Esophagus muscularis mucosa (tissue), 4 donors: ENCODE measurements at regions not wholly inside any gene's neighbourhood (a gene's known extent, or its start where the extent isn't known, plus 50 kb on each side); places are given as distances from the start of the nearest gene placed in this dataset.
"Not testable (repeated sequence)": the region's sequence is repeated elsewhere in the genome, so short reads cannot be mapped to it uniquely, and the experiment has no call there.

ENCODE experiments used
- DNase-seq: peaks from one replicate; pipeline ENCODE4 v3.0.0-alpha.2; 2017; ENCODE audit errors: extremely low spot score
- H3K27ac ChIP-seq, 4 donors: fragments of 200-600 bp; sonication (generic); replicated peaks in 1 of 4; 1 replicate in 3 of 4; 2 replicates in 1 of 4; pipeline ENCODE4 v1.5.1; 2016 to 2019; ENCODE audit warnings: mild to moderate bottlenecking in 1 of 4
- H3K27me3 ChIP-seq, 4 donors: fragments of 200-600 bp; sonication (generic); one replicate each; pipeline versions ENCODE4 v1.5.1 to v1.6.0; 2016 to 2019
- H3K36me3 ChIP-seq, 4 donors: fragments of 200-600 bp; sonication (generic); one replicate each; pipeline ENCODE4 v1.5.1; 2016 to 2019
- H3K4me1 ChIP-seq, 4 donors: fragments of 200-600 bp; sonication (generic); one replicate each; pipeline ENCODE4 v1.5.1; 2016 to 2019
- H3K4me3 ChIP-seq, 4 donors: fragments of 200-600 bp; sonication (generic); 1 replicate in 2 of 4; 2 replicates in 2 of 4; pipeline ENCODE4 v1.5.1; 2016 to 2019; ENCODE audit warnings: mild to moderate bottlenecking in 4 of 4, moderate library complexity in 1 of 4
- H3K9me3 ChIP-seq, 4 donors: fragments of 200-600 bp; sonication (generic); 1 replicate in 3 of 4; 2 replicates in 1 of 4; pipeline ENCODE4 v1.5.1; 2016 to 2019
- EP300 ChIP-seq: sonication (generic); formaldehyde crosslinking; IDR thresholded peaks from one replicate; pipeline ENCODE4 v1.6.1; 2017; ENCODE audit warnings: antibody characterized with exemption
- POLR2A ChIP-seq: fragments of 450-650 bp; IDR thresholded peaks from one replicate; pipeline ENCODE4 v1.6.1; 2017; ENCODE audit warnings: antibody characterized with exemption, moderate library complexity, mild to moderate bottlenecking, low read depth
- POLR2AphosphoS5 ChIP-seq, 2 donors: sonication (generic); formaldehyde crosslinking; IDR thresholded peaks; one replicate each; pipeline ENCODE4 v1.6.1; 2017; ENCODE audit warnings: antibody characterized with exemption in 2 of 2
- WGBS: methylation state at CpG from one replicate; pipeline ENCODE4 v1.1.5; 2018; 5-methylcytosine and 5-hydroxymethylcytosine counted together
- intact Hi-C: fragments of 100-400 bp; cut with DNase I; formaldehyde crosslinking; loops from one replicate; pipeline ENCODE4 v1.15.1; 2023
- TF ChIP-seq, protein P1 (sequence below), 3 experiments: fragments of 200-600 bp in 2 of 3; fragments of 450-650 bp in 1 of 3; sonication (generic) in 2 of 3; IDR thresholded peaks; one replicate each; pipeline ENCODE4 v1.5.1; 2017 to 2019; ENCODE audit warnings: antibody characterized with exemption in 3 of 3, mild to moderate bottlenecking in 2 of 3, moderate library complexity in 1 of 3

DNA sequence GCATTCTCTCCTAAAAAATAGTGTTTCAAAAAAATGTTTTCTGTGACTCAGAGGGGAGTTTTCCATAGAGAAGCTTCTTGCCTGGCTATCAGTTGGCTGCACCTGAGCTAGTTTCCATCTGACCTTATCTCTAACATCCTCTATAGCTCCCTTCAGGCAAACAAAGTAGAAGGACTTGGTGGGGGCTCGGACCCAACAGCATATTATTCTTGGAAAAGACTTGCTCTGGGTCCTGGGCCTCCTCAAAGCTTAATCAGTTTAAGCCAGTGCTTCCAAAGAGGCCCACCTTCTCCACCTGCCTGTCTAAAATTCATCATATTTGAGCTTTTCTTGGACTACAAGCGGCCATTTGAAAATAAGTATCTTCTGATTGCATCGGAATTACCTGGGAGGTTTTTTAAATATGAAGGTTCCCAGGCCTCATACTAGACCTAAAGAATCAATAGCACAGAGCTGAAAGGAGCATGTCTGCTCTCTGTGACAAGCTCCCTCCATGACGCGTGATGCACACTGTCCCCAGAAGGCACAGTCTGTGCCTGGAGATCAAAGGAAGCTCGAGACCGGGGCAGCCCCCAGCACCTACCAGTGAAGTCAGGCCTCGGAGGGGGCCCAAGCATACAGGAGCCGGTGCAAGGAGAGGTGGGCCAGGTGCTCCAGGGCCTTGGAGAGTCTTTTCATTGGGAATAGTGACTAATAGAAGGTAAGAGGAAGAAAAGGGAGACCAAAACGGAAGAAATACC lies 80.6 kb upstream of the HIVEP1 start:
- H3K4me1 ChIP-seq: no peaks in the 10 kb centered on the region
- no peak overlapping the region for H3K4me3 ChIP-seq
- no peak for TF ChIP-seq POLR2A
- no peak for TF ChIP-seq EP300
- TF ChIP-seq, protein P1, sequence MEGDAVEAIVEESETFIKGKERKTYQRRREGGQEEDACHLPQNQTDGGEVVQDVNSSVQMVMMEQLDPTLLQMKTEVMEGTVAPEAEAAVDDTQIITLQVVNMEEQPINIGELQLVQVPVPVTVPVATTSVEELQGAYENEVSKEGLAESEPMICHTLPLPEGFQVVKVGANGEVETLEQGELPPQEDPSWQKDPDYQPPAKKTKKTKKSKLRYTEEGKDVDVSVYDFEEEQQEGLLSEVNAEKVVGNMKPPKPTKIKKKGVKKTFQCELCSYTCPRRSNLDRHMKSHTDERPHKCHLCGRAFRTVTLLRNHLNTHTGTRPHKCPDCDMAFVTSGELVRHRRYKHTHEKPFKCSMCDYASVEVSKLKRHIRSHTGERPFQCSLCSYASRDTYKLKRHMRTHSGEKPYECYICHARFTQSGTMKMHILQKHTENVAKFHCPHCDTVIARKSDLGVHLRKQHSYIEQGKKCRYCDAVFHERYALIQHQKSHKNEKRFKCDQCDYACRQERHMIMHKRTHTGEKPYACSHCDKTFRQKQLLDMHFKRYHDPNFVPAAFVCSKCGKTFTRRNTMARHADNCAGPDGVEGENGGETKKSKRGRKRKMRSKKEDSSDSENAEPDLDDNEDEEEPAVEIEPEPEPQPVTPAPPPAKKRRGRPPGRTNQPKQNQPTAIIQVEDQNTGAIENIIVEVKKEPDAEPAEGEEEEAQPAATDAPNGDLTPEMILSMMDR (IDR thresholded peaks at IDR 0.05): no peak
- no peak for TF ChIP-seq POLR2AphosphoS5 (IDR thresholded peaks at IDR 0.05)
- H3K9me3 ChIP-seq: no peaks in the 10 kb centered on the region
- intact Hi-C loops: no loop called here
- no peak for DNase-seq
- WGBS: 96% methylated on average over 10 of the region's 10 CpGs
- H3K27ac ChIP-seq: no peak overlapping the region
- no peaks in the 10 kb centered on the region for H3K27me3 ChIP-seq
- no peaks in the 10 kb centered on the region for H3K36me3 ChIP-seq

DNA sequence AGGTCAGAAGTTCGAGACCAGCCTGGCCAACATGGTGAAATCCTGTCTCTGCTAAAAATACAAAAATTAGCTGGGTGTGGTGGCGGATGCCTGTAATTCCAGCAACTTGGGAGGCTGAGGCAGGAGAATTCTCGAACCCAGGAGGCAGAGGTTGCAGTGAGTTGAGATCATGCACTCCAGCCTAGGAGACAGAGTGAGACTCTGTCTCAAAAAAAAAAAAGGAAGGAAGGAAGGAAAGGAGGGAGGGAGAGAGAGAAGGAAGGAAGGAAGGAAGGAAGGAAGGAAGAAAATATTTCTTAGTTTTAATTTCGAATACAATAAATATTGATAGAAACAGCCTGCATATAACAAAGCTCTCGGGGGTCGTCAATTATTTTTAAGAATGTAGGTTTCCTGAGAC lies 81.3 kb upstream of the HIVEP1 start:
- 96% methylated on average over 6 of the region's 6 CpGs for WGBS
- H3K9me3 ChIP-seq, DNase-seq, intact Hi-C loops, H3K4me1 ChIP-seq, H3K4me3 ChIP-seq, H3K36me3 ChIP-seq, H3K27ac ChIP-seq, H3K27me3 ChIP-seq: not testable (repeated sequence)

DNA sequence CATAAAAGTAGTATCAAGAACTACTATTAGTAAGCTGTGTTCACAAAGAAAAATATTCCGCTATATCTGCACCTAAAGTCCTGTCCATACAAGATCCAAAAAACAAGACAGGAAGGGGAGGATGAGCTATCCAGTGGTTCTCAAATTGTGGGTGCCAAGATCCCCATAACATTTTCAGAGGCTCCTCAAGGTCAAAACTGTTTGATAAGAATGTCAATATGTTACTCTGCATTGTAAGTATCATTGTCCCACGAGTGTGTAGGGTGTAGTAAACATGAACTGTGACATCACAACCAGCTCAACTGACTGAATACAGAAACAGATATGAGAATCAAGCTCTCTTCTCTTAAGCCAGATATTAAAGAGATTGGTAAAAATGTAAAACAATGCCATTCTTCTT lies 81.9 kb upstream of the HIVEP1 start:
- intact Hi-C loops: no loop called here
- H3K4me3 ChIP-seq: no peak overlapping the region
- DNase-seq: no peak
- TF ChIP-seq EP300: no peak
- no peak for TF ChIP-seq POLR2A
- TF ChIP-seq, protein P1 (IDR thresholded peaks at IDR 0.05): no peak
- TF ChIP-seq POLR2AphosphoS5 (IDR thresholded peaks at IDR 0.05): no peak
- no peaks in the 10 kb centered on the region for H3K36me3 ChIP-seq
- whole genome bisulfite sequencing: 82% methylated on average over 2 of the region's 2 CpGs
- no peaks in the 10 kb centered on the region for H3K9me3 ChIP-seq
- no peaks in the 10 kb centered on the region for H3K27me3 ChIP-seq
- H3K27ac ChIP-seq: no peak overlapping the region
- no peaks in the 10 kb centered on the region for H3K4me1 ChIP-seq

DNA sequence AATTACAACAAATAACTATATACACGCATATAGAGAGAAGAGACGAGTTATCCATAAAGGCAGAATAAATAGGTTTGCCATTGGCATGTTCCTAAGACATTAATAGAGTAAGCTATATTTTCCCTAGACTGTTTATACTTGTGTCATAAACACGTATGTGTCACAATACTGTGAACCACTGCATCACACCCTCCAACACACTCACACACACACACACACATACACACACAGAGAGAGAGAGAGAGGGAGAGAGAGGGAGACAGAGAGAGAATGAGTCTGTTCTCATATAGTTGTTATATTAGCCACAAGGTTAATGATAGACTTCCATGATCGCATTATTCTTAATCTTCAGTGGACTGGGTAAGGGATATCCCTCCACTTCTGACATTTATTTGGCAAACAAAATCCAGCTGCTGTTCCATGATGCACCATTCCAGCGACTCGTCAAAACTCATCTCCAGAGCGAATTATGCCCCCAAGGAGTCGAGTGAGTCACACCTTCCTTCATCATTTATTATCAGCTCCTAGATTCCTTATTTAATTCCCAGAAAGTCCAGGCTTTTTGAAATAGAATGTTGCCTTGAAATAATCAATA lies 82.8 kb upstream of the HIVEP1 start:
- no peak overlapping the region for H3K27ac ChIP-seq
- H3K4me1 ChIP-seq: no peaks in the 10 kb centered on the region
- no peak for DNase-seq
- intact Hi-C loops: no loop called here
- no peak overlapping the region for H3K4me3 ChIP-seq
- H3K27me3 ChIP-seq: no peaks in the 10 kb centered on the region
- H3K9me3 ChIP-seq: no peaks in the 10 kb centered on the region
- TF ChIP-seq POLR2A: no peak
- TF ChIP-seq EP300: no peak
- TF ChIP-seq POLR2AphosphoS5 (IDR thresholded peaks at IDR 0.05): no peak
- TF ChIP-seq, protein P1 (IDR thresholded peaks at IDR 0.05): no peak
- H3K36me3 ChIP-seq: no peaks in the 10 kb centered on the region
- 83% methylated on average over 8 of the region's 8 CpGs for WGBS

DNA sequence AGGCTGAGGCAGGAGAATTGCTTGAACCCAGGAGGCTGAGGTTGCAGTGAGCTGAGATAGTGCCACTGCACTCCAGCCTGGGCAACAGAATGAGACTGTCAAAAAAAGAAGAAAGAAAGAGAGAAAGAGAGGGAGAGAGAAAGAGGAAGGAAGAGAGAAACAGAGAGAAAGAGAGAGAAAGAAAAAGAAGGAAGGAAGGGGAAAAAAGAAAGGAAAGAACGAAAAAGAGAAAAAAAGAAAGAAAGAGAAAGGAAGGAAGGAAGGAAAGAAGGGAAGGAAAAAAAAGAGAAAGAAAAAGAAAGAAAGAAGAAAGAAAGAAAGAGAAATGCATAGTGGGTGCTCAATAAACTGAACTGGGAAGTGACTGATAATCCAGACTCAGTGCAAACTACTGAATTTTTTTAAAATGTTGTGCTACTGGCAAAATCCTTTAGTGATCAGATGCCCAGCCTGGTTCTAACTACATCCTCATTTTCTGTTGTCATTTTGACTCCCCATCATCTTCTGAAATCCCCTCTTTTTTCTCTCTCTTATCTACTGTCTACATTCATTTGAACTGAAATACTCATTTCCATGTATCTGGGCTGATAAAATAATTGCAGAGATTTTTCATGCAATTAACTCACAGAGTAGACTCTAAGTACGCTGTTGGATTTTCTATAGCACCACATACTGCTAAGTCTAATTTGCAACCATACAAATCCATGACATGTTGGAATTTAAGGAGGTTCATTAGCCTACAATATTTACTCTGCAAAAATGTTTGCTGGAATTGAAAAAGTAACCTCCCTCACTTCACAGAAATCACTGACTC lies 85.3 kb upstream of the HIVEP1 start:
- intact Hi-C loops: no loop called here
- Histone ChIP-seq H3K9me3 (no peaks in the 10 kb centered on the region), H3K27me3 (no peaks in the 10 kb centered on the region), H3K4me3 (no peak overlapping the region), H3K36me3 (no peaks in the 10 kb centered on the region), H3K27ac (no peak overlapping the region), H3K4me1 (no peaks in the 10 kb centered on the region)
- 86% methylated on average over 2 of the region's 2 CpGs for WGBS
- no peak for TF ChIP-seq EP300
- no peak for DNase-seq
